CD1c-positive myeloid dendritic cell (primary cell): ENCODE measurements at regions not wholly inside any gene's neighbourhood (a gene's known extent, or its start where the extent isn't known, plus 50 kb on each side); places are given as distances from the start of the nearest gene placed in this dataset.
"Not testable (repeated sequence)": the region's sequence is repeated elsewhere in the genome, so short reads cannot be mapped to it uniquely, and the experiment has no call there.

Experiments used
- DNase-seq: peaks from one replicate; pipeline ENCODE4 v3.0.0-alpha.2; 2016; ENCODE audit errors: extremely low spot score

- DNase-seq: no peak
Measured at GRCh38 chr3:151555523-151555922, 94.7 kb upstream of the IGSF10 start.

DNA sequence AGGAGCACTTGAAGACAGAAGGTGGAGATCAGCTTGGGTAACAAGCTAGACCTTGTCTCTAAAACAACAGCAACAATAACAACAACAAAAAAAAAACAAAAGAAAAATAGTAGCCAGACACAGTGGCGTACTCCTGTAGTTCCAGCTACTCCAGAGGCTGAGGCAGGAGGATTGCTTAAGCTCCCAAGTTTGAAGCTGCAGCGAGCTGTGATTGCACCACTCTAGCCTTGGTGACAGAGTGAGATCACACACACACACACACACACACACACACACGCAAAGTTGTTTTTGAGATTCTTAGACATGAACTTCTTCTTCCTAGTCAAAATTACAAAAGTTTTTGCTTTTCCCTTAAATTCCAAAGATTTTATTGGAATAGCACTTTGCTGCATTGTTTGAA lies 93.0 kb upstream of the IGSF10 start:
- peak; percentile 80 for DNase-seq

- DNase-seq: peak; percentile 24
Measured at GRCh38 chr3:151552589-151552988, 91.7 kb upstream of the IGSF10 start.

- no peak for DNase-seq
Measured at GRCh38 chr3:151550642-151551041, 89.8 kb upstream of the IGSF10 start.

DNA sequence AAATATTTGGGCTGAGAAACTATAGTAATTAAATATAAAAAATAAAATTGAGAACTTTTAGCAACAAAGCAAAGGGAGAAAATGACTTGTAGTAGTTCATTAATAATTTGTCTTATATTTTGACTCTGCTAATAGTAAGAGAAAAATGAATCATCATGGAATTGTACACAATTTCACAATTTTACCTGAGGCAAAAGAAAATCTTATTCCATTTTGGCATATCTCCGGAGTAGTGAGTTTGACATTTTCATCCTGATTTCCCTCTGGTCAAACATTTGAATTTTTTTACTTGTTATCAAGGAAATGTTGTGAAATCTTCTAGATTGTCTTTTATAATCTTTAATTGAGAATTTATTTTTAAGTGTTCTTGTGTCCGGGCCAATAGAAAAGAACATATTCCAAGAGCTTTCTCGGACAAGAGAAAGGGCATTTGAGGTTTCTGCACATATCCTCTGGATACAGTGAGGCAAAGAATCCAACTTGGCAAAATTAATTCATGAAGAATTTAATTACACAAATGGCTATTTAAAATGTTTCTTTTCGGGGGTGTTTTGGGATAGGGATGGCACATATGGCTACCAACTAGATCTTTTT lies 89.3 kb upstream of the IGSF10 start:
- DNase-seq: no peak

DNA sequence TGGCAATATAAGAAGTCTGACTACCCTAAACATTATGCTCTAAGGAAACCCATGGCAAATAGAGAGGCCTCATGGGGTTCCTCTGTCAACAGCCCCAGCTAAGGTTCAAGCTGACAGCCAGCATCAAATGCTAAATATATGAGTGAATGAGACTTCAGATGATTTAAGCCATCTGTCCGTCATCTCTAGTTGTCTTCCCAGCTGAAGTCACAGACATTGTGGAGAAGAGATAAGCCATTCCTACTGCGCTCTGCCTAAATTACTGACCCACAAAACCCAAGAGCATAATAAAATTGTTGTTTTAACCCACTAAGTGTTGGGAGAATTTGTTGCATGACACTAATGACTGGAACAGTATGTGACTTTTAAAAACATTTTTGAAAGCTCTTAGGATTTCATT lies 87.3 kb upstream of the IGSF10 start:
- no peak for DNase-seq

GRCh38 chr3:151544164-151544548 lies 83.3 kb upstream of the IGSF10 start:
- no peak for DNase-seq

DNA sequence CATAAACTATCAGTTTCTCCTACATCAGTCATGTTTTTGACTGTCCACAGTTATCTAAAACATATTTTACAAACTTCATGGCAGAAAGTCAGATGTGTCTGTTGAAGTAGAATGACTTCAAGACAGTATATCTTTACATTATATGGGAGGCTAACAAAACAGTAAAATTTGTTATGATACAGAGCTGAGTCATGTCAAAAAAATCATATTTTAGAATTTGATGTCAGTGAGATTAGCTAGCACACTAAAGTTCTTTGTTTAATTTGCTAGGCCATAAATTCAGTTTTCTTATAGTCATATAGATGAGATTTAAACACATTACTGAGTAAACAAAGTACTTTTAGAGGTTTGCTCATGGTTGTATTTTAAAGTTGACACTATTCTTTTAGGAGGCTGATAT lies 80.3 kb upstream of the IGSF10 start:
- DNase-seq: no peak

DNA sequence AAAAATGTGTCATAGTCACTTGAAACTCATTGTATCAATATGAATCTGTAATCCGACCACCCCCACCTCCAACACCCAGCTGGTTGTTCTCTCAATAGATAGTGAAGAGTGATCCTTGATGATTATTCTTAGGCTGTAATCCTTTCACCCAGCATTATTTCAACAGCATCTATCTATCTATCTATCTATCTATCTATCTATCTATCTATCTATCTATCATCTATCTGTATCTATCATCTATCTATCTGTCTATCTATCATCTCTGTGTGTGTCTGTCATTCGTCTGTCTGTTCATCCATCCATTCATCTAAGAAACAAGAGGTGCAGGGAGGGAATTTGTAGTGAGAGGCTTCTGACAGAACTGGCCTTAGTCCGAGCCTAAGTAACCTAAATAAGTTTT lies 78.7 kb upstream of the IGSF10 start:
- no peak for DNase-seq

DNA sequence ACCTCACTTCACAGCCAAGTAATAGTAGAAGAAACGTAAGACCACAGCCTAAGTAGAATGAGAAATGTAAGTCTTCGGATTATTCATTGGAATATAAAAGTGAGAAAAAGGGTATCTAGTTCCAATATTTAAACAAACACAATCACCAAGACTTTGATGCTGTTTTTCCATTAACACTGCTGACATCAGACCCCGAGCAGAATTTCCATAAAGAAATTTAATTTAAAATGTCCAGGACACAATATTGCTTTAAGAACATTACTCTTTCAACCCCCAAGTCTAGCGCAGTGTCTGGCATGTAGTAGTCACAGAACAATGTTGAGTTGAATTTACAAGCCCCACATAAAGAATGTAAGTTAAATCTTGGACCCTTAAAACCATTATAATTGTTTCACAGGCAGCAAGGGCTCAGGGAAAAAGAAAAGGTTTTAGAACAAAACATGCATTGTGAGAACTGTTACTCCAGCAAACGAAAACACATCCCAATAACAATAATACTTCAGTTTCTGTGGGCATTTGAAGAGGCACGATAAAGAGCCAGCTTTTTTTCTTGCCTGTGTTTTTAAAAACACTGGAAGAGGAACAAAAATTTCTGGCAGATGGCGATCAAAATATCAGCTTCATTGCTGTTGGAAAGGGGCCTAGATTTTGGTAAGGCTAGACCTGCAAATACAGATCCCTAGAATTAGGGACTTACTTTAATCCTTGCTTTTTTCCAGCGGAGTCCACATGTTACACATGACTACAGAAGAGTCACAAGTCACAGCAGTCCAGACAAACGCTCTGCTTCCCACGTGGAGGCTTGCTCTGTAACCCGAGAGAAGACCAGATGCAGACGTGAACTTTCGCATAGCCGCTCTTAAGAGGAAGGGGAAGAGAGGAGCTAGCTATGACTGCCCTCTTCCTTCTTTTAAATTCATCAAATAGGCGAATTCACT lies 77.9 kb upstream of the IGSF10 start:
- peak; percentile 53 for DNase-seq

DNA sequence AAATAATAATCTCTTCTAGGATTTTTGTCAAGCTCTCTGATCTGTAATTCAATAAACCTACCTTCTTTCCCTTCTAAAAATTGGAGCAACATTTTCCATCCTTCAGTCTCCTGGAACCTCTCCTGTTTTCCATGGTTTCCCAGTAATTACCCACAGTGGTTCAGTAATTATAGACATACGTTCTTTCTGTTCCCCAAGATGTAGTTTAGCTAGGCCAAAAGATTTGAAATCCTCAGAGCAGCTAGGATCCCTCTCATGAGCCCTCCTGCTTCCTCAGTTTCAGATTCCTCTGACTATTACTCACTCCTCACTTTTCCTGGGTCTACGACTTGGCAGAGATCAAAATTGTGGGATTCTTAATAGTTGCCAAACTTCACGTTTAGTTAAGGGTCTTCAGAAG lies 76.9 kb upstream of the IGSF10 start:
- DNase-seq: no peak

DNA sequence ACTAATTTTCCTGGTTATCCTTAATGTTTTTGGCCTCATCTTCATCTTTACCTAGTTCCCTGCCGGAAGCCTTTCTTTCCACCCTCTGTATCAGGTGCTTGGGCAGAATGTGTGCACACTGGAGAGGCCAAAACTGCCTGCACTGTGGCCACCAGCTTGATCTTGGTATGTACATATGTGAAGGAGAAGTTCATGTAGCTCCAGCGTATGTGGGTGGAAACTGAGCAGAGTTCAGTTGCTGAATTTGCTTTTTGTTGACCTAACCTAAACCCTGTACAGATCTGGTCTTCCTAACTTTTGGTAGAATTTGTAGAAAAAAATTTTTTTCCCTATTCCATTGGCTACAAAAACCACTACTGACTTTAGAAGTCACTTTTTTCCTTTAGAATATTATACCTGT lies 65.9 kb upstream of the IGSF10 start:
- peak; percentile 8 for DNase-seq

DNA sequence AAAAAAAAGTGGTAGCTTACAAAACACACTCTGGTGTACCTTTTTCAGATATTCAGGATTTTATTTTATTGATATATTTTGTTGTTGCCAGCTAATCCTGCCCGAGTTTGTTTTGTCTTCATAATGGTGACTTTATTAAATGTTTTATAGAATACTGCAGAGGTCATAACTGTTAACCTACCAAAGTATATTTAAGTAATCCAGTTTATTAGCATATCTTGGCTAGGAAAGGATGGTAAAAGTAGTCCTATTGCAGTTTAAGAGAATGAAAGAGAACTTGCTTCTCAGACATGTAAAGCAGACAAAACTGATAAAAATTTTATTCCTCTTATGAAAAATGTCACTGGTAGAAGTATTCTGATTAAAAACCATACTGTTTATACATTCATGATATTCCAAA lies 59.2 kb upstream of the IGSF10 start:
- no peak for DNase-seq

DNA sequence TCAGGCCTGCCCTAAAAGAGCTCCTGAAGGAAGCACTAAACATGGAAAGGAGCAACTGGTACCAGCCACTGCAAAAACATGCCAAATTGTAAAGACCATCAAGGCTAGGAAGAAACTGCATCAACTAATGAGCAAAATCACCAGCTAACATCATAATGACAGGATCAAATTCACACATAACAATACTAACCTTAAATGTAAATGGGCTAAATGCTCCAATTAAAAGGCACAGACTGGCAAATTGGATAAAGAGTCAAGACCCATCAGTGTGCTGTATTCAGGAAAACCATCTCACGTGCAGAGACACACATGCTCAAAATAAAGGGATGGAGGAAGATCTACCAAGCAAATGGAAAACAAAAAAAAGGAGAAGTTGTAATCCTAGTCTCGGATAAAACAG lies 50.6 kb upstream of the IGSF10 start:
- DNase-seq: not testable (repeated sequence)
